Ovary (tissue), 7 donors: ENCODE measurements at regions not wholly inside any gene's neighbourhood (a gene's known extent, or its start where the extent isn't known, plus 50 kb on each side); places are given as distances from the start of the nearest gene placed in this dataset.

Experiments
- DNase-seq, 5 donors: peaks; one replicate each; pipeline ENCODE4 v3.0.0-alpha.2; 2019 to 2020
- H3K27ac ChIP-seq, 2 donors: fragments of 200-600 bp; one replicate each; pipeline versions ENCODE4 v1.5.1 to v1.8.0; 2019 to 2022
- H3K27me3 ChIP-seq: fragments of 200-600 bp; one replicate; pipeline ENCODE4 v1.8.0; 2022
- H3K36me3 ChIP-seq: fragments of 200-600 bp; sonication (generic); one replicate; pipeline ENCODE4 v1.5.1; 2019
- H3K4me1 ChIP-seq: one replicate; pipeline ENCODE4 v1.8.1; 2013; ENCODE audit warnings: mild to moderate bottlenecking, moderate library complexity; ENCODE audit not compliant: insufficient read depth
- H3K4me3 ChIP-seq: fragments of 200-600 bp; sonication (generic); one replicate; pipeline ENCODE4 v1.5.1; 2017
- H3K9me3 ChIP-seq, 2 donors: fragments of 200-600 bp in 1 of 2; sonication (generic) in 1 of 2; one replicate each; pipeline versions ENCODE4 v1.5.1 to v1.8.1; 2013 to 2019; ENCODE audit warnings: mild to moderate bottlenecking in 1 of 2, moderate library complexity in 1 of 2
- CTCF ChIP-seq, 3 donors: fragments of 450-650 bp in 2 of 3; fragments of 200-600 bp in 1 of 3; IDR thresholded peaks; one replicate each; pipeline versions ENCODE4 v1.5.1 to v1.8.0; 2016 to 2022; ENCODE audit warnings: antibody characterized with exemption in 3 of 3, mild to moderate bottlenecking in 1 of 3
- EP300 ChIP-seq: sonication (generic); formaldehyde crosslinking; IDR thresholded peaks from one replicate; pipeline ENCODE4 v1.6.1; 2017; ENCODE audit warnings: antibody characterized with exemption
- POLR2A ChIP-seq: fragments of 450-650 bp; IDR thresholded peaks from one replicate; pipeline ENCODE4 v1.6.1; 2017; ENCODE audit warnings: antibody characterized with exemption, mild to moderate bottlenecking, moderate library complexity
- WGBS, 3 donors: extraction: QIAGEN DNeasy Blood & Tissue Kit in 1 of 3; methylation state at CpG; one replicate each; pipeline versions ENCODE4 v1.1.5 to v1.1.7; 2013 to 2017; 5-methylcytosine and 5-hydroxymethylcytosine counted together
- intact Hi-C, 4 donors: fragments of 100-400 bp; cut with DNase I; formaldehyde crosslinking; loops; one replicate each; pipeline versions ENCODE4 v1.11.0 to v1.15.1; 2022 to 2023
- donor health status: DM: no; HTN: no; CAD: no; lungs with moderate emphysema.
- donor health status: DM: no; HTN: no; CAD: no.
- donor health status: Bipolar disorder and iron deficiency.
- donor health status: DM: no; HTN: no; CAD: no.
- donor health status: DM: yes; HTN: yes; CAD: no.

DNA sequence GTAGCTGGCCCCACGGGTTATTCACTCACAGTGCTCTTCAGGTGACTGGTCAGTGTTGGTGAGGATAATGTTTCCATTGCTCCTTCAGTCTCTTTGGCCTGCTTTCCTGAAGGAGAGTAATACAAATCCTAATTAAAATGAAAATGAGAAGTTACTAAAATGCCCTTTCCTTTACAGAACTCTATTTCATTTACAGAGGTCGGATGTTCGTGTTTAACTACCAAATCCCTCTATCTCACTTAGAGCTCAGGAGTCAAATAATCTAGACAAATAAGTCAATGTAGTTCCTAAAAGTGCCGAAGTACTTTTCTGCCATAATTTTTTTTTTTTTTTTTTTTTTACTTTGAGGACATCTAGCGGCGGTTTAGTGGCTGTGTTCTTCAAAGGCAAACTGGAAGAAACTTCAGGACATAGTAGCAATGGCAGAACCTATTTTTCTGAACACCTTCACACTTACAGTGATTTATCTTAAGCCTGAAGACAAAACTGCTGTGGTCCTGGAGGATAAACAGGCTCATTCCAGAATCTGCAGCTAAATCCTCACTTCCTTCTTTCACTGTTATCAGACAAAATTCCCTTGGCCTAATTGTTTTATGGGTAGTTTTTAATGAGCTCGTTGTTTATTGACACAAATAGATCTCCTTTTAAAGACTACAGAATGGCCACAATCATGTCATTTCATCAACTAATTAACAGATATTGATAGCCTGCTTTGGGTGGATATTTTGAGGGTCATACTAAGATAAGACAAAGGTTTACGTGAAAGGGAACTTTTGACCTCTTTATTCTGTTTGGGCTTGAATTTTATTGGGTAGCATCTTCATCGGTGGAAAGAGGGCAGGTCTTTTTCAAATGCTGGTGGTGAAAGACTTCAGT is 207.6 kb upstream of the DMRTA1 start:
- intact Hi-C loops: loop anchor here in 2 of 4 donors (10.0 kb wide), 1 partner anchor 424 kb away; no protein-coding TSS in a partner anchor
- TF ChIP-seq EP300 (no peak), CTCF (IDR thresholded peaks at IDR 0.05) (peak in 1 of 3 donors; percentile 34), POLR2A (no peak)
- WGBS, 3 donors: 10 to 23% (median 14%) methylated on average over 9 of the region's 9 CpGs
- no peak for DNase-seq
- Histone ChIP-seq H3K27me3 (no peaks in the 10 kb centered on the region), H3K36me3 (no peaks in the 10 kb centered on the region), H3K4me1 (no peaks in the 10 kb centered on the region), H3K27ac (no peak overlapping the region), H3K4me3 (no peak overlapping the region), H3K9me3 (no peaks in the 10 kb centered on the region)

GRCh38 chr9:22240619-22241018 is 206.0 kb upstream of the DMRTA1 start:
- H3K36me3 ChIP-seq: no peaks in the 10 kb centered on the region
- DNase-seq: no peak
- H3K27ac ChIP-seq: no peak overlapping the region
- intact Hi-C loops: no loop called here
- TF ChIP-seq CTCF (IDR thresholded peaks at IDR 0.05): no peak
- no peak for TF ChIP-seq EP300
- TF ChIP-seq POLR2A: no peak
- no peak overlapping the region for H3K4me3 ChIP-seq
- H3K9me3 ChIP-seq: no peaks in the 10 kb centered on the region
- no peaks in the 10 kb centered on the region for H3K27me3 ChIP-seq
- WGBS, 3 donors: 8 to 17% (median 17%) methylated on average over 1 of the region's 1 CpG
- H3K4me1 ChIP-seq: no peaks in the 10 kb centered on the region

- Histone ChIP-seq H3K4me1 (no peaks in the 10 kb centered on the region), H3K27me3 (no peaks in the 10 kb centered on the region), H3K27ac (no peak overlapping the region), H3K36me3 (no peaks in the 10 kb centered on the region), H3K9me3 (no peaks in the 10 kb centered on the region), H3K4me3 (no peak overlapping the region)
- TF ChIP-seq CTCF (IDR thresholded peaks at IDR 0.05): no peak
- TF ChIP-seq POLR2A: no peak
- TF ChIP-seq EP300: no peak
- intact Hi-C loops: no loop called here
- WGBS, 3 donors: 48 to 61% (median 52%) methylated on average over 3 of the region's 3 CpGs
- no peak for DNase-seq
These were observed 205.6 kb upstream of the DMRTA1 start for GRCh38 chr9:22241024-22241423.

DNA sequence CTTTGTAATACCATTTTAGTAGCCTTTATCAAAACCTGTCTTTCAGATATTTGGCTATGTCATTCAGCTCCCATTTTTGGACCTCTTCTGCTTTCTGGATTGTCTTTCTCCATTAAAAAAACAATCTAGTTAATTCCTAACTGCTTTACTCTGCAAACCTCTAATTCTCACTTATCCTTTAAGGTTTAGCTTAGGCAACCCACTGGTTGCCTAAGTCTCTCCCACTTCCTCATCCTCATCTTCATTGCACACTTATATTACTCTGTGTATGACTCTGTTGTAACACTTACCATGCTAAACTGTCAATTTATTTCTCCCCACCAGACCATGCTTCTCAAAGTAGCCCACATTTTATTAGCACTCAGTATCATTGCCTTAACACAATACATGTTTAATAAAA is 205.0 kb upstream of the DMRTA1 start:
- no peak overlapping the region for H3K4me3 ChIP-seq
- no peak for DNase-seq
- H3K36me3 ChIP-seq: no peaks in the 10 kb centered on the region
- intact Hi-C loops: no loop called here
- TF ChIP-seq CTCF (IDR thresholded peaks at IDR 0.05) (no peak), POLR2A (no peak), EP300 (no peak)
- no peak overlapping the region for H3K27ac ChIP-seq
- H3K27me3 ChIP-seq: no peaks in the 10 kb centered on the region
- no peaks in the 10 kb centered on the region for H3K9me3 ChIP-seq
- no peaks in the 10 kb centered on the region for H3K4me1 ChIP-seq
